ENCODE measurements at regions not wholly inside any gene's neighbourhood (a gene's known extent, or its start where the extent isn't known, plus 50 kb on each side); places are given as distances from the start of the nearest gene placed in this dataset.

GRCh38 chr11:91624021-91624420, 600.6 kb upstream of the FAT3 start:
- H3K27me3 ChIP-seq (ENCODE audit: control insufficient read depth in 2 of 2, insufficient read depth in 2 of 2, low read length in 2 of 2) = no peaks in the 10 kb centered on the region
- peaks cover 3% of the 10 kb centered on the region in 2 donors for H3K9me3 ChIP-seq (replicated peaks in 1 of 2; ENCODE audit: control insufficient read depth in 1 of 2, insufficient read depth in 1 of 2, low read length in 2 of 2)
- H3K4me2 ChIP-seq (replicated peaks; ENCODE audit: extremely low read depth, low read length, poor library complexity, severe bottlenecking) = no peak overlapping the region
- Mint-ChIP-seq H3K4me3 (no peak overlapping the region), H3K36me3 (no peaks in the 10 kb centered on the region), H3K27ac (no peak overlapping the region), H3K27me3 (ENCODE audit: low read depth in 3 of 3) (no peaks in the 10 kb centered on the region), H3K9me3 (peaks cover 0 to 11% (median 3%) of the 10 kb centered on the region in 7 donors), H3K4me1 (no peaks in the 10 kb centered on the region)
- no peak overlapping the region for H3K9ac ChIP-seq (ENCODE audit: insufficient read depth, low read length, poor library complexity, severe bottlenecking)
- DNase-seq = no peak
- no peaks in the 10 kb centered on the region for H4K20me1 ChIP-seq (ENCODE audit: insufficient read depth, low read length)
- no peak overlapping the region for H2AFZ ChIP-seq (ENCODE audit: insufficient read depth, low read depth, low read length, poor library complexity, severe bottlenecking)
- no peaks in the 10 kb centered on the region for H3K36me3 ChIP-seq (replicated peaks in 1 of 2; ENCODE audit: control insufficient read depth in 1 of 2, insufficient read depth in 2 of 2, low read length in 2 of 2)
- TF ChIP-seq CTCF (IDR thresholded peaks at IDR 0.05) = no peak
- no peaks in the 10 kb centered on the region for H3K79me2 ChIP-seq (ENCODE audit: insufficient read depth, low read length)
- H3K4me1 ChIP-seq (ENCODE audit: control insufficient read depth in 1 of 2, insufficient read depth in 2 of 2, low read length in 2 of 2) = no peaks in the 10 kb centered on the region
- H3K4me3 ChIP-seq (replicated peaks in 1 of 3; ENCODE audit: low read depth in 2 of 3, low read length in 3 of 3) = no peak overlapping the region
- intact Hi-C loops (cut with micrococcal nuclease) = no loop called here
- 88% methylated on average over 4 of the region's 5 CpGs for WGBS (ENCODE audit: insufficient coverage)
- H3K27ac ChIP-seq (ENCODE audit: low read depth in 1 of 2, low read length in 2 of 2) = no peak overlapping the region

GRCh38 chr11:91608677-91609076, 615.9 kb upstream of the FAT3 start:
- H3K36me3 ChIP-seq (replicated peaks in 1 of 2; ENCODE audit: control insufficient read depth in 1 of 2, insufficient read depth in 2 of 2, low read length in 2 of 2) = no peaks in the 10 kb centered on the region
- Mint-ChIP-seq H3K4me1 (no peaks in the 10 kb centered on the region), H3K27ac (no peak overlapping the region), H3K4me3 (no peak overlapping the region), H3K27me3 (ENCODE audit: low read depth in 3 of 3) (peaks cover 0 to 2% (median 0%) of the 10 kb centered on the region in 3 donors), H3K9me3 (peaks cover 0 to 3% (median 0%) of the 10 kb centered on the region in 7 donors), H3K36me3 (no peaks in the 10 kb centered on the region)
- no peak overlapping the region for H3K4me3 ChIP-seq (replicated peaks in 1 of 3; ENCODE audit: low read depth in 2 of 3, low read length in 3 of 3)
- no peak for TF ChIP-seq CTCF (IDR thresholded peaks at IDR 0.05)
- no peak overlapping the region for H2AFZ ChIP-seq (ENCODE audit: insufficient read depth, low read depth, low read length, poor library complexity, severe bottlenecking)
- no peak overlapping the region for H3K9ac ChIP-seq (ENCODE audit: insufficient read depth, low read length, poor library complexity, severe bottlenecking)
- no peaks in the 10 kb centered on the region for H3K4me1 ChIP-seq (ENCODE audit: control insufficient read depth in 1 of 2, insufficient read depth in 2 of 2, low read length in 2 of 2)
- H3K27ac ChIP-seq (ENCODE audit: low read depth in 1 of 2, low read length in 2 of 2) = no peak overlapping the region
- no peak for DNase-seq
- no peaks in the 10 kb centered on the region for H3K9me3 ChIP-seq (replicated peaks in 1 of 2; ENCODE audit: control insufficient read depth in 1 of 2, insufficient read depth in 1 of 2, low read length in 2 of 2)
- no peaks in the 10 kb centered on the region for H3K79me2 ChIP-seq (ENCODE audit: insufficient read depth, low read length)
- intact Hi-C loops (cut with micrococcal nuclease) = no loop called here
- no peaks in the 10 kb centered on the region for H3K27me3 ChIP-seq (ENCODE audit: control insufficient read depth in 2 of 2, insufficient read depth in 2 of 2, low read length in 2 of 2)
- no peaks in the 10 kb centered on the region for H4K20me1 ChIP-seq (ENCODE audit: insufficient read depth, low read length)
- no CpG with 5 or more reads among the region's 3 CpGs for WGBS (ENCODE audit: insufficient coverage)
- H3K4me2 ChIP-seq (replicated peaks; ENCODE audit: extremely low read depth, low read length, poor library complexity, severe bottlenecking) = no peak overlapping the region

Measured in CD14-positive monocyte (primary cell).